ACC112 (cell line): ENCODE measurements at regions not wholly inside any gene's neighbourhood (a gene's known extent, or its start where the extent isn't known, plus 50 kb on each side); places are given as distances from the start of the nearest gene placed in this dataset.

ENCODE experiments used
- H2AFZ ChIP-seq: fragments of 200-600 bp; sonication (generic); one replicate; pipeline ENCODE4 v1.6.0; 2017; ENCODE audit warnings: antibody characterized with exemption, low read length; ENCODE audit not compliant: unreplicated experiment
- H3K27ac ChIP-seq: fragments of 200-600 bp; sonication (generic); 2 replicates; pipeline ENCODE4 v1.5.1; 2014; ENCODE audit warnings: low read depth, mild to moderate bottlenecking, antibody characterized with exemption, low read length, moderate library complexity
- H3K27me3 ChIP-seq: fragments of 200-600 bp; sonication (generic); 2 replicates; pipeline ENCODE4 v1.6.1; 2014; ENCODE audit warnings: mild to moderate bottlenecking, antibody characterized with exemption, low read length, moderate library complexity, mixed read lengths; ENCODE audit not compliant: insufficient read depth
- H3K36me3 ChIP-seq: fragments of 200-600 bp; sonication (generic); 2 replicates; pipeline ENCODE4 v1.6.1; 2016; ENCODE audit warnings: mild to moderate bottlenecking, antibody characterized with exemption, low read length, moderate library complexity, mixed read lengths; ENCODE audit not compliant: insufficient read depth
- H3K4me1 ChIP-seq: fragments of 200-600 bp; sonication (generic); one replicate; pipeline ENCODE4 v1.6.1; 2016; ENCODE audit warnings: low read length, mixed read lengths; ENCODE audit not compliant: insufficient read depth, unreplicated experiment, control insufficient read depth
- H3K4me3 ChIP-seq: fragments of 200-600 bp; sonication (generic); 2 replicates; pipeline ENCODE4 v1.5.1; 2014; ENCODE audit warnings: mild to moderate bottlenecking, low read depth, low read length
- H3K79me2 ChIP-seq: fragments of 200-600 bp; sonication (generic); one replicate; pipeline ENCODE4 v1.6.0; 2016; ENCODE audit warnings: low read length; ENCODE audit not compliant: control insufficient read depth, unreplicated experiment, insufficient read depth

GRCh38 chr4:36394352-36394903, 113.0 kb downstream of the DTHD1 start:
- Histone ChIP-seq H3K27me3 (no peaks in the 10 kb centered on the region), H3K4me3 (no peak overlapping the region), H3K4me1 (no peaks in the 10 kb centered on the region), H3K79me2 (no peaks in the 10 kb centered on the region), H3K27ac (no peak overlapping the region), H3K36me3 (no peaks in the 10 kb centered on the region), H2AFZ (no peak overlapping the region)

- H3K79me2 ChIP-seq = no peaks in the 10 kb centered on the region
- H3K27me3 ChIP-seq = no peaks in the 10 kb centered on the region
- H3K27ac ChIP-seq = no peak overlapping the region
- H3K4me3 ChIP-seq = no peak overlapping the region
- no peak overlapping the region for H2AFZ ChIP-seq
- no peaks in the 10 kb centered on the region for H3K4me1 ChIP-seq
- no peaks in the 10 kb centered on the region for H3K36me3 ChIP-seq
Measured at GRCh38 chr4:36399762-36400353, 118.4 kb downstream of the DTHD1 start.

DNA sequence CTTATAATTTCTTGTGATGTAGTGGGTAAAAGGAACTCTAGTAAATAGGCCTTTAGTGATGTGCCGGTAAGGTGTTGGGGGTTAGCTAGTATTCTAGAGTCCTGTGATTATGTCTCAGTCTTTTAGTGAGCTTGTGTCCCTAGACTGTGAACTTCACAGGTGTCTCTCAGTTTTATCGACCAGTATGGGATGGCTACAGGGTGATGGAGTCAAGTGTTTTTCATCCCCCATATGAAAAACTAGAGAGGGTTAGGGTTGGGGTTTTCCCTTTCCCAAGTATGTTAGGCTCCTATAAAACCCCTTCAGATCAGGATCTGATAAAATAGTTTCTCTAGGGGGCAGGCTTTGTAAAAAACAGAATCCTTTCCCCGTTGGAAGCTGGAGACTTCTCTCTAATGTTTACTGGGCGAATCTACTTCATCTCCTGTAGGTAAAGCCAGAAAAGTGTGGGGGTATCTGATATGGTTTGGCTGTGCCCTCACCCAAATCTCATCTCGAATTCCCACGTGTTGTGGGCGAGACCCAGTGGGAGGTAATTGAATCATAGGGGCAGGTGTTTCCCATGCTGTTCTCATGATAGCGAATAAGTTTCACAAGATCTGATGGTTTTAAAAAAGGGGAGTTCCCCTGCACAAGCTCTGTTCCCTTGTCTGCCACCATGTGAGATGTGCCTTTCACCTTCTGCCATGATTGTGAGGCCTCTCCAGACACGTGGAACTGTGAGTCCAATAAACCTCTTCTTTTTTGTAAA, 120.8 kb downstream of the DTHD1 start:
- Histone ChIP-seq H3K27me3 (no peaks in the 10 kb centered on the region), H3K27ac (no peak overlapping the region), H2AFZ (no peak overlapping the region), H3K36me3 (no peaks in the 10 kb centered on the region), H3K79me2 (no peaks in the 10 kb centered on the region), H3K4me3 (no peak overlapping the region), H3K4me1 (no peaks in the 10 kb centered on the region)

- no peaks in the 10 kb centered on the region for H3K27me3 ChIP-seq
- no peaks in the 10 kb centered on the region for H3K36me3 ChIP-seq
- no peak overlapping the region for H2AFZ ChIP-seq
- H3K79me2 ChIP-seq = no peaks in the 10 kb centered on the region
- no peaks in the 10 kb centered on the region for H3K4me1 ChIP-seq
- no peak overlapping the region for H3K4me3 ChIP-seq
- H3K27ac ChIP-seq = no peak overlapping the region
Measured at GRCh38 chr4:36411338-36411737, 129.9 kb downstream of the DTHD1 start.

GRCh38 chr4:36414248-36414647, 132.8 kb downstream of the DTHD1 start:
- no peak overlapping the region for H3K27ac ChIP-seq
- no peaks in the 10 kb centered on the region for H3K79me2 ChIP-seq
- no peaks in the 10 kb centered on the region for H3K27me3 ChIP-seq
- H2AFZ ChIP-seq = no peak overlapping the region
- no peak overlapping the region for H3K4me3 ChIP-seq
- H3K36me3 ChIP-seq = no peaks in the 10 kb centered on the region
- no peaks in the 10 kb centered on the region for H3K4me1 ChIP-seq

DNA sequence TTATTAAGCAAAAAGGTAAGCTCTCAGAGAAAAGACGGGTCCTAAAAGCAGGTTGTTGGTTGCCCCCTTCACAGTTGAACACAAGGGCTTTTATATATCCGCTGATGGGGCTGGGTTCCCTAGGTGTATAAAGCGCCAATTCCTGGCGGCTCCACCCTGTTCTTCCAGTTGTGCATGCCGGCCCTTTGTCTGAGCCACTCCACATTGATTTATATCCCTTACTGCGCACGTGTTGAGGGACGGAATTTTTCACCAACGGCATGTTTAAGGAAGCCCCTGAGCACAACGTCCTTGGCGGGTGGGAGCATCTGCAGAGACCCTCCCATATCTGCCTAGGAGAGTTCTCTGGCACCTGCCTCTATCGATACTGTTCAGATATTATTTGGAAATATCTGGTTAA, 135.7 kb downstream of the DTHD1 start:
- Histone ChIP-seq H3K4me3 (no peak overlapping the region), H3K27me3 (no peaks in the 10 kb centered on the region), H3K4me1 (no peaks in the 10 kb centered on the region), H3K36me3 (no peaks in the 10 kb centered on the region), H2AFZ (no peak overlapping the region), H3K27ac (no peak overlapping the region), H3K79me2 (no peaks in the 10 kb centered on the region)

DNA sequence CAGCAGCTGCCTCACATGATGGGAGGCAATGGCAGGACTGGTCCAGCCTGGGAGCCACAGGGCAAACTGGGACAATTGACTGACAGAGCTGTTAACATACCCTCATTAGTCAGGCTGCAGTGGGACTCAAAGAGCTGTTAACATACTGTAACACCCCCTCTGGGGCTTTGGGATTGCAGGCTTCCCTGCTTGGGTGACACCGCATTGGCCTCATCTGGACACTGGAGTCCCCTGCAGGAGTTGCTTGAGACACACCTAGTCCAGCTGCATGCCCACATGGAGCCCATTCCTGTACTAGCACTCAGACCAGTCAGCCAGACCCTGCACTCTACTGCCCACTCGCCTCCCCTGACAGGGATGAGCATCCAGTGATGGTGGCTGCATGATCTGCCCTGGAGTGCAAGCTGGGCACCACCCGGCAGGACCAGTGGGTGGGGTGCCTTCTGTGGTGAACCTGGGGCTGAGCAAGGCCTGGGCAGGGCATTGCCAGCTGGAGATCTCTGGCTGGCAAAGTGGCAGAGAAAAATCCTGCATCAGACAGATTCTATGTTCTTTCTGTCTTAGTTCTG, 138.8 kb downstream of the DTHD1 start:
- no peak overlapping the region for H2AFZ ChIP-seq
- H3K79me2 ChIP-seq = no peaks in the 10 kb centered on the region
- H3K27ac ChIP-seq = no peak overlapping the region

GRCh38 chr4:36422607-36423006, 141.2 kb downstream of the DTHD1 start:
- Histone ChIP-seq H3K4me1 (no peaks in the 10 kb centered on the region), H3K36me3 (no peaks in the 10 kb centered on the region), H3K4me3 (no peak overlapping the region), H2AFZ (no peak overlapping the region), H3K27ac (no peak overlapping the region), H3K79me2 (no peaks in the 10 kb centered on the region), H3K27me3 (no peaks in the 10 kb centered on the region)

More for the DNA sequence above, 138.8 kb downstream of the DTHD1 start:
- Histone ChIP-seq H3K4me1 (no peaks in the 10 kb centered on the region), H3K36me3 (no peaks in the 10 kb centered on the region), H3K27me3 (no peaks in the 10 kb centered on the region), H3K4me3 (no peak overlapping the region)

DNA sequence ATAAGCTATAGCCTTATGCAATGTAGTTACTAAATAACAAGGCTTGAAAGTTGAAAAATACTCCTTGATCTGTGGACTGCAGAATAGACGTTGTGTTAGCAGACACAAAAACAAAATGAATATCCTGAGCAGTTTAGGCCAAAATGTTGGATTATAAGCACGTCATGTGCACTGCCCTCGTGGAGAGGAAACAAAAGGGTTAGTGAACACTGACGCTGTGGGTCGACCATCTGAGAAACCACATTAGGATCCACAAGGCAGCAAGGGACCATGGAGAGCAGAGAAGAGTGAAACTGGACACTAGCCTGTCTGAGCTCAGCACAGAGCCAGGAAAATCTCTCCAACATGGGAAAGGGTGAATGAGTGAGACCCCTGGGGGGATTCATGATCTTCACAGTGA, 145.3 kb downstream of the DTHD1 start:
- H3K79me2 ChIP-seq = no peaks in the 10 kb centered on the region
- no peak overlapping the region for H3K4me3 ChIP-seq
- H3K27me3 ChIP-seq = no peaks in the 10 kb centered on the region
- no peaks in the 10 kb centered on the region for H3K4me1 ChIP-seq
- H3K36me3 ChIP-seq = no peaks in the 10 kb centered on the region
- no peak overlapping the region for H2AFZ ChIP-seq
- no peak overlapping the region for H3K27ac ChIP-seq

- no peak overlapping the region for H3K27ac ChIP-seq
- no peak overlapping the region for H3K4me3 ChIP-seq
- no peaks in the 10 kb centered on the region for H3K27me3 ChIP-seq
- no peaks in the 10 kb centered on the region for H3K4me1 ChIP-seq
- no peak overlapping the region for H2AFZ ChIP-seq
- H3K36me3 ChIP-seq = no peaks in the 10 kb centered on the region
- H3K79me2 ChIP-seq = no peaks in the 10 kb centered on the region
Measured at GRCh38 chr4:36427696-36428095, 146.3 kb downstream of the DTHD1 start.

GRCh38 chr4:36432586-36432985, 151.2 kb downstream of the DTHD1 start:
- Histone ChIP-seq H3K36me3 (no peaks in the 10 kb centered on the region), H3K79me2 (no peaks in the 10 kb centered on the region), H3K27ac (no peak overlapping the region), H3K4me3 (no peak overlapping the region), H3K4me1 (no peaks in the 10 kb centered on the region), H3K27me3 (no peaks in the 10 kb centered on the region), H2AFZ (no peak overlapping the region)
